Fibroblast of skin of abdomen (primary cell): ENCODE measurements at regions not wholly inside any gene's neighbourhood (a gene's known extent, or its start where the extent isn't known, plus 50 kb on each side); places are given as distances from the start of the nearest gene placed in this dataset.

Source experiments
- DNase-seq: peaks from one replicate; pipeline ENCODE4 v3.0.0-alpha.2; 2013

- no peak for DNase-seq
These were observed 111.6 kb downstream of the SNX5 start for GRCh38 chr20:17856837-17857605.

- DNase-seq = no peak
These were observed 112.5 kb downstream of the SNX5 start for GRCh38 chr20:17856024-17856564.

- DNase-seq = no peak
These were observed 114.2 kb downstream of the SNX5 start for GRCh38 chr20:17854307-17854903.

GRCh38 chr20:17852323-17852722, 116.3 kb downstream of the SNX5 start:
- no peak for DNase-seq

GRCh38 chr20:17850684-17851026, 117.9 kb downstream of the SNX5 start:
- DNase-seq = no peak

GRCh38 chr20:17849901-17850683, 118.5 kb downstream of the SNX5 start:
- DNase-seq = peak; percentile 79

GRCh38 chr20:17849138-17849900, 119.3 kb downstream of the SNX5 start:
- no peak for DNase-seq

GRCh38 chr20:17848249-17849048, 120.1 kb downstream of the SNX5 start:
- DNase-seq = no peak

GRCh38 chr20:17845701-17846475, 122.7 kb downstream of the SNX5 start:
- no peak for DNase-seq

- DNase-seq = no peak
These were observed 123.9 kb downstream of the SNX5 start for GRCh38 chr20:17844549-17845298.

GRCh38 chr20:17844133-17844429, 124.5 kb downstream of the SNX5 start:
- DNase-seq = no peak

- DNase-seq = peak; percentile 93
These were observed 125.1 kb downstream of the SNX5 start for GRCh38 chr20:17843246-17844132.

- DNase-seq = peak; percentile 44
These were observed 126.8 kb downstream of the SNX5 start for GRCh38 chr20:17841751-17842215.

- DNase-seq = no peak
These were observed 128.2 kb downstream of the SNX5 start for GRCh38 chr20:17840423-17840822.

GRCh38 chr20:17838921-17839320, 129.7 kb downstream of the SNX5 start:
- DNase-seq = no peak

GRCh38 chr20:17837179-17837578, 131.4 kb downstream of the SNX5 start:
- DNase-seq = no peak

- peak; percentile 95 for DNase-seq
These were observed 132.2 kb downstream of the SNX5 start for GRCh38 chr20:17836303-17836861.

GRCh38 chr20:17835934-17836300, 132.7 kb downstream of the SNX5 start:
- DNase-seq = no peak
